ENCODE measurements at regions not wholly inside any gene's neighbourhood (a gene's known extent, or its start where the extent isn't known, plus 50 kb on each side); places are given as distances from the start of the nearest gene placed in this dataset.

DNA sequence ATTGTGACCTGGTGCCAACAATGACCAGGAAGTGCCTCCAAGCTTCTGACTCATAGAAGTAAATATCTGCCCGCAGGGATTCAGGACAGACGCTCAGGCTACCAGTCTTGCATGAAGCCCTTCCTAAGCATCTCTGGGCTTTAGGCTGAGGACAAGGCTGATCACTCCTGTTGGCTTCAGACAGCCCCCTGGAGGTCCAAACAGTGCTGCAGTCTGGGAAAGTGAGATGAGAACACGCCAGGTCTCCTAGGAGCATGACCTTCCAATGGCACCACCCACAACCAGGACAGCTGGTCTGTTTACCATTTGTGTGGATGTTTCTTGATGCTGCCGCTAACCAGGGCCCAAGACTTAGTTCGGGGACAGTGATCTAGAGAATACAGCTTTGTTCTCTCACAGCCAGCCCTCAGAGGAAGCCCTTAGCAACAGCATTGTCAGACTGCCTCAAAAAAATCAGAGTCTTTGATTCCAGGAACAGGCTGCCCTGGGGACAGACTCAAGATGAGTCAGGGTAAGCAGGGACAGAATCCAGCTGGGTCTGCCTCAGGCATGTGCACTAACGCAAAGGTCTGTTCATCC, 111.2 kb downstream of the ZNF280B start:
- TF ChIP-seq, protein P1, sequence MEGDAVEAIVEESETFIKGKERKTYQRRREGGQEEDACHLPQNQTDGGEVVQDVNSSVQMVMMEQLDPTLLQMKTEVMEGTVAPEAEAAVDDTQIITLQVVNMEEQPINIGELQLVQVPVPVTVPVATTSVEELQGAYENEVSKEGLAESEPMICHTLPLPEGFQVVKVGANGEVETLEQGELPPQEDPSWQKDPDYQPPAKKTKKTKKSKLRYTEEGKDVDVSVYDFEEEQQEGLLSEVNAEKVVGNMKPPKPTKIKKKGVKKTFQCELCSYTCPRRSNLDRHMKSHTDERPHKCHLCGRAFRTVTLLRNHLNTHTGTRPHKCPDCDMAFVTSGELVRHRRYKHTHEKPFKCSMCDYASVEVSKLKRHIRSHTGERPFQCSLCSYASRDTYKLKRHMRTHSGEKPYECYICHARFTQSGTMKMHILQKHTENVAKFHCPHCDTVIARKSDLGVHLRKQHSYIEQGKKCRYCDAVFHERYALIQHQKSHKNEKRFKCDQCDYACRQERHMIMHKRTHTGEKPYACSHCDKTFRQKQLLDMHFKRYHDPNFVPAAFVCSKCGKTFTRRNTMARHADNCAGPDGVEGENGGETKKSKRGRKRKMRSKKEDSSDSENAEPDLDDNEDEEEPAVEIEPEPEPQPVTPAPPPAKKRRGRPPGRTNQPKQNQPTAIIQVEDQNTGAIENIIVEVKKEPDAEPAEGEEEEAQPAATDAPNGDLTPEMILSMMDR (IDR thresholded peaks at IDR 0.05; ENCODE audit: control extremely low read depth in 1 of 3, insufficient read depth in 1 of 3, low read depth in 1 of 3, low read length in 3 of 3): peak in 1 of 3 experiments; percentile 17; a peak in 1 of 4 replicates
- TF ChIP-seq TAF1 (IDR thresholded peaks at IDR 0.05; ENCODE audit: low read depth, low read length): no peak
- TF ChIP-seq SP4 (IDR thresholded peaks at IDR 0.05; ENCODE audit: low read length): no peak
- no peak for TF ChIP-seq EZH2 (IDR thresholded peaks at IDR 0.05; ENCODE audit: low read depth, low read length, severe bottlenecking)
- no peak for TF ChIP-seq CREB1 (IDR thresholded peaks at IDR 0.05)
- TF ChIP-seq POLR2A (IDR thresholded peaks at IDR 0.05; ENCODE audit: control extremely low read depth in 1 of 2, low read depth in 2 of 2, low read length in 2 of 2): no peak
- TF ChIP-seq SRF (IDR thresholded peaks at IDR 0.05; ENCODE audit: low read depth, low read length): no peak
- no peak for TF ChIP-seq POLR2AphosphoS5 (IDR thresholded peaks at IDR 0.05; ENCODE audit: low read depth, low read length)
- TF ChIP-seq MAFK (IDR thresholded peaks at IDR 0.05; ENCODE audit: low read depth, low read length): no peak
- no peak for TF ChIP-seq JUN (IDR thresholded peaks at IDR 0.05; ENCODE audit: low read depth, low read length)

All from H1 (cell line).